CD14-positive monocyte (primary cell): ENCODE measurements at regions not wholly inside any gene's neighbourhood (a gene's known extent, or its start where the extent isn't known, plus 50 kb on each side); places are given as distances from the start of the nearest gene placed in this dataset.

Experiments used
- DNase-seq, 3 donors: peaks; one replicate each; pipeline ENCODE4 v3.0.0-alpha.2; 2011 to 2022
- H2AFZ ChIP-seq: 2 replicates; pipeline ENCODE4 v1.6.0; 2012; ENCODE audit warnings: mild to moderate bottlenecking, low read depth, low read length, inconsistent platforms; ENCODE audit not compliant: insufficient read depth, poor library complexity, severe bottlenecking
- H3K27ac ChIP-seq, 2 donors: 1 replicate in 1 of 2; 2 replicates in 1 of 2; pipeline ENCODE4 v1.5.1; 2012 to 2013; ENCODE audit warnings: low read length in 2 of 2, control low read depth in 1 of 2, inconsistent platforms in 1 of 2, low read depth in 1 of 2, mild to moderate bottlenecking in 1 of 2
- H3K27me3 ChIP-seq, 2 donors: one replicate each; pipeline versions ENCODE4 v1.6.0 to v1.6.1; 2011 to 2013; ENCODE audit warnings: low read length in 2 of 2; ENCODE audit not compliant: control insufficient read depth in 2 of 2, insufficient read depth in 2 of 2
- H3K36me3 ChIP-seq, 2 donors: replicated peaks in 1 of 2; 1 replicate in 1 of 2; 2 replicates in 1 of 2; pipeline versions ENCODE4 v1.5.1 to v1.6.1; 2012 to 2013; ENCODE audit warnings: low read length in 2 of 2, control low read depth in 1 of 2, inconsistent platforms in 1 of 2, mild to moderate bottlenecking in 1 of 2; ENCODE audit not compliant: insufficient read depth in 2 of 2, control insufficient read depth in 1 of 2
- H3K4me1 ChIP-seq, 2 donors: 1 replicate in 1 of 2; 2 replicates in 1 of 2; pipeline versions ENCODE4 v1.5.1 to v1.6.1; 2012 to 2013; ENCODE audit warnings: low read length in 2 of 2, control low read depth in 1 of 2, inconsistent platforms in 1 of 2, mild to moderate bottlenecking in 1 of 2, moderate library complexity in 1 of 2; ENCODE audit not compliant: insufficient read depth in 2 of 2, control insufficient read depth in 1 of 2
- H3K4me2 ChIP-seq: replicated peaks from 2 replicates; pipeline ENCODE3; 2012; ENCODE audit warnings: low read length, moderate library complexity, mild to moderate bottlenecking; ENCODE audit not compliant: poor library complexity, severe bottlenecking; ENCODE audit errors: extremely low read depth
- H3K4me3 ChIP-seq, 3 experiments: fragments of 200-600 bp in 1 of 3; sonication (generic) in 1 of 3; replicated peaks in 1 of 3; 1 replicate in 2 of 3; 2 replicates in 1 of 3; pipeline ENCODE4 v1.5.1; 2011 to 2013; ENCODE audit warnings: low read length in 3 of 3, mild to moderate bottlenecking in 3 of 3, control low read depth in 2 of 3, low read depth in 2 of 3, inconsistent platforms in 1 of 3, moderate library complexity in 1 of 3
- H3K79me2 ChIP-seq: 2 replicates; pipeline ENCODE4 v1.6.0; 2012; ENCODE audit warnings: mild to moderate bottlenecking, control low read depth, inconsistent platforms, low read length, moderate library complexity; ENCODE audit not compliant: insufficient read depth
- H3K9ac ChIP-seq: 2 replicates; pipeline ENCODE4 v1.6.0; 2017; ENCODE audit warnings: low read length, mild to moderate bottlenecking; ENCODE audit not compliant: insufficient read depth, poor library complexity, severe bottlenecking
- H3K9me3 ChIP-seq, 2 donors: replicated peaks in 1 of 2; 1 replicate in 1 of 2; 2 replicates in 1 of 2; pipeline versions ENCODE4 v1.5.1 to v1.6.1; 2012 to 2013; ENCODE audit warnings: low read length in 2 of 2, control low read depth in 1 of 2; ENCODE audit not compliant: control insufficient read depth in 1 of 2, insufficient read depth in 1 of 2
- H4K20me1 ChIP-seq: 2 replicates; pipeline ENCODE4 v1.6.0; 2012; ENCODE audit warnings: mild to moderate bottlenecking, low read length, control low read depth, moderate library complexity; ENCODE audit not compliant: insufficient read depth
- H3K27ac Mint-ChIP-seq, 7 donors: one replicate each; pipeline ENCODE4 v1.8.0; 2020; ENCODE audit warnings: mild to moderate bottlenecking in 7 of 7, mixed read lengths in 7 of 7, moderate library complexity in 6 of 7, inconsistent platforms in 2 of 7
- H3K27me3 Mint-ChIP-seq, 3 donors: one replicate each; pipeline ENCODE4 v1.8.0; 2021 to 2022; ENCODE audit warnings: low read depth in 3 of 3, mild to moderate bottlenecking in 3 of 3, mixed read lengths in 3 of 3, moderate library complexity in 3 of 3, inconsistent platforms in 1 of 3
- H3K36me3 Mint-ChIP-seq, 2 donors: one replicate each; pipeline ENCODE4 v1.8.0; 2020; ENCODE audit warnings: mixed read lengths in 2 of 2, inconsistent platforms in 1 of 2, mild to moderate bottlenecking in 1 of 2
- H3K4me1 Mint-ChIP-seq: one replicate; pipeline ENCODE4 v1.8.0; 2020; ENCODE audit warnings: mild to moderate bottlenecking, mixed read lengths
- H3K4me3 Mint-ChIP-seq, 2 donors: one replicate each; pipeline ENCODE4 v1.8.0; 2020; ENCODE audit warnings: mild to moderate bottlenecking in 2 of 2, mixed read lengths in 2 of 2, moderate library complexity in 1 of 2
- H3K9me3 Mint-ChIP-seq, 7 donors: one replicate each; pipeline ENCODE4 v1.8.0; 2020 to 2022; ENCODE audit warnings: mixed read lengths in 7 of 7, mild to moderate bottlenecking in 6 of 7, moderate library complexity in 6 of 7, inconsistent platforms in 2 of 7
- CTCF ChIP-seq: fragments of 200-600 bp; IDR thresholded peaks from one replicate; pipeline ENCODE4 v1.8.0; 2022; ENCODE audit warnings: antibody characterized with exemption, mild to moderate bottlenecking
- WGBS: methylation state at CpG from one replicate; pipeline ENCODE4 v1.1.5; 2013; ENCODE audit warnings: missing lambda C conversion rate; ENCODE audit not compliant: insufficient coverage; 5-methylcytosine and 5-hydroxymethylcytosine counted together
- intact Hi-C, 2 donors: fragments of 100-400 bp; cut with micrococcal nuclease; formaldehyde crosslinking; loops; one replicate each; pipeline versions ENCODE4 v1.15.0 to v1.15.1; 2023

- no peak overlapping the region for H3K4me3 ChIP-seq
- H3K9me3 ChIP-seq = no peaks in the 10 kb centered on the region
- H3K9ac ChIP-seq = no peak overlapping the region
- no peak overlapping the region for H3K4me2 ChIP-seq
- Mint-ChIP-seq H3K4me1 (no peaks in the 10 kb centered on the region), H3K9me3 (peaks cover 0 to 9% (median 3%) of the 10 kb centered on the region in 7 donors), H3K27ac (peak overlapping the region in 1 of 7 donors; percentile 15), H3K36me3 (no peaks in the 10 kb centered on the region), H3K27me3 (peaks cover 4 to 5% (median 5%) of the 10 kb centered on the region in 3 donors), H3K4me3 (no peak overlapping the region)
- H3K79me2 ChIP-seq = no peaks in the 10 kb centered on the region
- no peak for DNase-seq
- TF ChIP-seq CTCF = no peak
- no peaks in the 10 kb centered on the region for H3K36me3 ChIP-seq
- H3K4me1 ChIP-seq = no peaks in the 10 kb centered on the region
- H2AFZ ChIP-seq = no peak overlapping the region
- no peak overlapping the region for H3K27ac ChIP-seq
- WGBS = 80% methylated on average over 1 of the region's 4 CpGs
- intact Hi-C loops = no loop called here
- H3K27me3 ChIP-seq = no peaks in the 10 kb centered on the region
- H4K20me1 ChIP-seq = no peaks in the 10 kb centered on the region
Measured at GRCh38 chr20:60624066-60624465, 628.0 kb upstream of the CDH4 start.

GRCh38 chr20:60627751-60628565 is 624.1 kb upstream of the CDH4 start:
- Histone ChIP-seq H3K9me3 (no peaks in the 10 kb centered on the region), H3K79me2 (no peaks in the 10 kb centered on the region), H3K4me3 (no peak overlapping the region), H3K9ac (no peak overlapping the region), H3K36me3 (no peaks in the 10 kb centered on the region), H3K4me1 (no peaks in the 10 kb centered on the region), H3K4me2 (no peak overlapping the region), H4K20me1 (no peaks in the 10 kb centered on the region), H3K27me3 (no peaks in the 10 kb centered on the region), H3K27ac (no peak overlapping the region), H2AFZ (no peak overlapping the region)
- Mint-ChIP-seq H3K4me1 (no peaks in the 10 kb centered on the region), H3K9me3 (peaks cover 0 to 4% (median 2%) of the 10 kb centered on the region in 7 donors), H3K27ac (no peak overlapping the region), H3K36me3 (no peaks in the 10 kb centered on the region), H3K4me3 (no peak overlapping the region), H3K27me3 (peaks cover 1 to 5% (median 3%) of the 10 kb centered on the region in 3 donors)
- DNase-seq = no peak
- no peak for TF ChIP-seq CTCF
- intact Hi-C loops = no loop called here
- WGBS = no CpG with 5 or more reads among the region's 3 CpGs
